Bronchial epithelial cell (primary cell): ENCODE measurements at regions not wholly inside any gene's neighbourhood (a gene's known extent, or its start where the extent isn't known, plus 50 kb on each side); places are given as distances from the start of the nearest gene placed in this dataset.

ENCODE experiments used
- DNase-seq: peaks from one replicate; pipeline ENCODE4 v3.0.0-alpha.2; 2010; ENCODE audit warnings: low read depth
- FAIRE-seq: peaks from 2 replicates; lab custom pipeline; 2011; peaks lifted over from hg19 to GRCh38; lab: Jason Lieb, UNC
- H3K27me3 ChIP-seq: 2 replicates; pipeline ENCODE4 v1.5.1; 2011; ENCODE audit warnings: low read length; ENCODE audit not compliant: control insufficient read depth, insufficient read depth
- H3K36me3 ChIP-seq: 2 replicates; pipeline ENCODE4 v1.5.1; 2011; ENCODE audit warnings: low read length; ENCODE audit not compliant: control insufficient read depth, insufficient read depth
- H3K4me3 ChIP-seq: 2 replicates; pipeline ENCODE4 v1.5.1; 2011; ENCODE audit warnings: mild to moderate bottlenecking, low read depth, low read length, control low read depth
- CTCF ChIP-seq: IDR thresholded peaks from 2 replicates; pipeline ENCODE4 v1.5.1; 2011; ENCODE audit warnings: mild to moderate bottlenecking, moderate library complexity, low read length, control low read depth, inconsistent platforms; ENCODE audit not compliant: insufficient read depth, severe bottlenecking

DNA sequence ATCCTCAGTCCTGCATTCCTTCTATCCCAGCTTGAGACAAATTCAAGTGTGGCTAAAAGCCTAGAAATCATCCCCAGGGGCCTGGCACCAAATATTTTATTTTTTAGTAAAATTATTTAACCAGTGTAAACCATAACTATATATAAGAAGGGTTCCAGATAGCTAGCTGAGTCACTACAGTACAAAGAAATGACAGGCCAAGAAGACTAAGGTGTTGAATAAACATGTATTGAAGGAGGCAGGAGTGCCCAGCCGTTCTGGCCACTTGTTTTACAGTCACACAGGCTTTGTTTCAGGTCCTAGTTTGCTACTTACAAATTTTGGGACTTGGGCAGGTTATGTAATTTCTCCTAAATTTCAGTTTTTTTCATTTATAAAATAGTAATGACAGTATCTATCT is 225.9 kb upstream of the PITX2 start:
- Histone ChIP-seq H3K27me3 (no peaks in the 10 kb centered on the region), H3K4me3 (no peak overlapping the region), H3K36me3 (no peaks in the 10 kb centered on the region)
- TF ChIP-seq CTCF: no peak
- DNase-seq (no peak), FAIRE-seq (no peak)

GRCh38 chr4:110849461-110849860 is 226.6 kb upstream of the PITX2 start:
- TF ChIP-seq CTCF: no peak
- no peaks in the 10 kb centered on the region for H3K27me3 ChIP-seq
- no peak overlapping the region for H3K4me3 ChIP-seq
- no peaks in the 10 kb centered on the region for H3K36me3 ChIP-seq
- no peak for DNase-seq
- FAIRE-seq: no peak

DNA sequence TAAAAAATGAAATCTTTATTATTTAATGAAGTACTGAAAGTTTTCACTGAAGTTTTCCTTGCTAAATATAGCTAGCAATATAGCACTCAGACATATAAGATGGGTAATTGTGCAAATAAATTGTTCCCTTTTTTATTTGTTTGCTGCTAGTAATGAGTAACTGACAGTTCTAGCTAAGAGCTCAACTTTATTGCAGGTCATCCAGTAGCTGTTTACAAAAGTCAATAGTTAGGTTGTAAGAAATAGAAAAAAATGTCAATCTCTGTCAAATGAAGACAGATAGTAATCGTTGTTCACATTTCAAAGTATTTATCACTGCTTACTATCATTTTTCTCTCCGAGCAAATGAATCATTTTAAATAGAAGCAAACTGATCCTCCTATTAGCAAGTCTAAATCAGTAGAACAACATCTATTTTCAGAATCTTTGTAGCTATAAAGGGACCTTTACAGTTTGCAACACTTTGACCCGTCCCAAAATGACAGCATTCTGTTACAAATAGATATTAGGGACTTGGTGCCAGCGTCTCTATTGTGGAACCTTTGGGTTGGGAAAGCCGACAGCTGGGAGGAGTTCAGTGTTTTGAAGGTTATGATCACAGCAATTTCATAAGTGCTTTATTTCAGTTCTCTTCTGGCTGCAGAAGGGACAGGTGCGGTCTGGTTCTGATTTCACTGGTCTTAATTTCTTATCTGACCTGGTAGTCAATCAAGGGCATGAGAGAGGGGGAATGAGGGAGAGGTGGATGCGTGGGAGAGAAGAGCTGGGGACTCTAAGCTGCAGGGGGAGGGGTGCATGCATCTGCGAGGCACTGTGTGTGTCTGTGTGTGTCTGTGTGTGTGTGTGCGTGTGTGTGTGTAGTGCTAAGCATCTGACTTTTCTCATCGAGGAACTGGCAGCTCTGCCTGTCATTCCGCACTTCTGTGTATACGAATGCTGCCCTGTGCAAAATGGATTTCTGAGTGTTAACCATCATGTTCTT is 227.9 kb upstream of the PITX2 start:
- FAIRE-seq: no peak
- H3K4me3 ChIP-seq: no peak overlapping the region

GRCh38 chr4:110851989-110852388 is 229.1 kb upstream of the PITX2 start:
- no peak overlapping the region for H3K4me3 ChIP-seq
- FAIRE-seq: no peak
- H3K36me3 ChIP-seq: no peaks in the 10 kb centered on the region
- no peak for DNase-seq
- no peak for TF ChIP-seq CTCF
- no peaks in the 10 kb centered on the region for H3K27me3 ChIP-seq

More for the DNA sequence above, 227.9 kb upstream of the PITX2 start:
- Histone ChIP-seq H3K27me3 (no peaks in the 10 kb centered on the region), H3K36me3 (no peaks in the 10 kb centered on the region)
- DNase-seq: no peak
- TF ChIP-seq CTCF: no peak

- no peak for TF ChIP-seq CTCF
- Histone ChIP-seq H3K4me3 (no peak overlapping the region), H3K36me3 (no peaks in the 10 kb centered on the region), H3K27me3 (no peaks in the 10 kb centered on the region)
- FAIRE-seq (no peak), DNase-seq (no peak)
These were observed 229.9 kb upstream of the PITX2 start for GRCh38 chr4:110852793-110853192.
